H1 (cell line): ENCODE measurements at regions not wholly inside any gene's neighbourhood (a gene's known extent, or its start where the extent isn't known, plus 50 kb on each side); places are given as distances from the start of the nearest gene placed in this dataset.

Experiments
- CTCF ChIA-PET: fragments of 300-600 bp; sonication (Branson Sonifier 250); formaldehyde crosslinking; loops from one replicate; lab custom pipeline; 2021; ENCODE audit not compliant: partially characterized antibody; lab: Charles Lee
- POLR2A ChIA-PET: fragments of 300-600 bp; sonication (Branson Sonifier 250); formaldehyde crosslinking; loops from one replicate; lab custom pipeline; 2021; ENCODE audit warnings: inconsistent platforms; ENCODE audit not compliant: partially characterized antibody; lab: Charles Lee
- DNase-seq, 2 experiments: peaks; one replicate each; pipeline versions ENCODE4 v3.0.0 to v3.0.0-alpha.2; 2010 to 2022; ENCODE audit warnings: low spot score in 2 of 2, low read depth in 1 of 2, mixed read lengths in 1 of 2
- FAIRE-seq: peaks from 2 replicates; lab custom pipeline; 2011; peaks lifted over from hg19 to GRCh38; lab: Jason Lieb, UNC
- H2AFZ ChIP-seq: 2 replicates; pipeline ENCODE4 v1.8.1; 2012; ENCODE audit warnings: low read length, inconsistent platforms
- H2AK5ac ChIP-seq: 2 replicates; pipeline ENCODE4 v1.6.1; 2013; ENCODE audit warnings: low read depth, low read length
- H2BK120ac ChIP-seq: replicated peaks from 2 replicates; pipeline ENCODE3; 2013; ENCODE audit warnings: low read depth, low read length, inconsistent platforms
- H2BK12ac ChIP-seq: 2 replicates; pipeline ENCODE4 v1.6.1; 2013; ENCODE audit warnings: low read depth, low read length
- H2BK15ac ChIP-seq: 2 replicates; pipeline ENCODE4 v1.6.1; 2013; ENCODE audit warnings: low read length
- H2BK20ac ChIP-seq: 2 replicates; pipeline ENCODE4 v1.6.1; 2013; ENCODE audit warnings: low read length
- H2BK5ac ChIP-seq: 2 replicates; pipeline ENCODE4 v1.6.1; 2013; ENCODE audit warnings: low read depth, low read length
- H3K14ac ChIP-seq: 2 replicates; pipeline ENCODE4 v1.6.1; 2013; ENCODE audit warnings: inconsistent platforms; ENCODE audit not compliant: insufficient read length
- H3K18ac ChIP-seq: 2 replicates; pipeline ENCODE4 v1.6.1; 2013; ENCODE audit warnings: low read length; ENCODE audit errors: extremely low read depth
- H3K23ac ChIP-seq: 2 replicates; pipeline ENCODE4 v1.6.1; 2013; ENCODE audit warnings: inconsistent platforms; ENCODE audit not compliant: insufficient read length
- H3K23me2 ChIP-seq: 2 replicates; pipeline ENCODE4 v1.6.1; 2013; ENCODE audit warnings: low read depth, low read length
- H3K27ac ChIP-seq: 2 replicates; pipeline ENCODE4 v1.6.1; 2011; ENCODE audit warnings: low read depth, low read length, inconsistent platforms
- H3K27me3 ChIP-seq, 4 experiments: replicated peaks in 1 of 4; 1 replicate in 1 of 4; 2 replicates in 3 of 4; pipeline versions ENCODE4 v1.6.1 to v1.8.1; 2011 to 2013; ENCODE audit warnings: low read length in 3 of 4, mild to moderate bottlenecking in 3 of 4, inconsistent platforms in 2 of 4, mixed read lengths in 2 of 4, moderate library complexity in 1 of 4; ENCODE audit not compliant: control insufficient read depth in 3 of 4, insufficient read depth in 3 of 4; ENCODE audit errors: extremely low read depth in 1 of 4
- H3K36me3 ChIP-seq, 4 experiments: 2 replicates each; pipeline versions ENCODE4 v1.6.1 to v1.8.1; 2011 to 2013; ENCODE audit warnings: mild to moderate bottlenecking in 4 of 4, low read length in 3 of 4, moderate library complexity in 2 of 4, control low read depth in 1 of 4, inconsistent platforms in 1 of 4; ENCODE audit not compliant: insufficient read depth in 4 of 4, control insufficient read depth in 2 of 4
- H3K4ac ChIP-seq: replicated peaks from 2 replicates; pipeline ENCODE3; 2013; ENCODE audit warnings: low read length, low read depth, mixed read lengths, inconsistent platforms; ENCODE audit not compliant: insufficient read length
- H3K4me1 ChIP-seq, 4 experiments: replicated peaks in 1 of 4; 1 replicate in 1 of 4; 2 replicates in 3 of 4; pipeline versions ENCODE4 v1.6.1 to v1.8.1; 2011 to 2013; ENCODE audit warnings: low read length in 3 of 4, inconsistent platforms in 2 of 4, mixed read lengths in 1 of 4; ENCODE audit not compliant: insufficient read depth in 4 of 4, control insufficient read depth in 3 of 4
- H3K4me2 ChIP-seq, 2 experiments: 2 replicates each; pipeline versions ENCODE4 v1.6.1 to v1.8.1; 2011 to 2013; ENCODE audit warnings: low read depth in 2 of 2, low read length in 2 of 2, control low read depth in 1 of 2, inconsistent platforms in 1 of 2, mild to moderate bottlenecking in 1 of 2; ENCODE audit not compliant: insufficient read depth in 1 of 2
- H3K4me3 ChIP-seq, 4 experiments: fragments of 200-600, 300-600 bp in 1 of 4; sonication (generic), shearing (Covaris generic), sonication (Bioruptor Twin) in 1 of 4; 2 replicates each; pipeline versions ENCODE4 v1.5.1 to v1.8.1; 2011 to 2016; ENCODE audit warnings: low read length in 4 of 4, low read depth in 3 of 4, control low read depth in 2 of 4, inconsistent platforms in 2 of 4, mild to moderate bottlenecking in 2 of 4, mixed read lengths in 1 of 4, moderate library complexity in 1 of 4; ENCODE audit not compliant: insufficient read depth in 2 of 4; ENCODE audit errors: extremely low read depth in 1 of 4
- H3K56ac ChIP-seq: replicated peaks from 2 replicates; pipeline ENCODE3; 2013; ENCODE audit warnings: low read depth, mild to moderate bottlenecking, mixed read lengths, low read length, inconsistent platforms; ENCODE audit not compliant: insufficient read length
- H3K79me1 ChIP-seq: 2 replicates; pipeline ENCODE4 v1.6.1; 2013; ENCODE audit warnings: low read depth, low read length, control low read depth
- H3K79me2 ChIP-seq, 2 experiments: 2 replicates each; pipeline versions ENCODE4 v1.6.1 to v1.8.1; 2012 to 2013; ENCODE audit warnings: low read length in 2 of 2, mild to moderate bottlenecking in 2 of 2, inconsistent platforms in 1 of 2; ENCODE audit not compliant: insufficient read depth in 2 of 2, control insufficient read depth in 1 of 2
- H3K9ac ChIP-seq, 4 experiments: replicated peaks in 1 of 4; 1 replicate in 1 of 4; 2 replicates in 3 of 4; pipeline versions ENCODE4 v1.6.1 to v1.8.1; 2011 to 2013; ENCODE audit warnings: low read depth in 3 of 4, low read length in 3 of 4, control low read depth in 2 of 4, mild to moderate bottlenecking in 2 of 4, moderate library complexity in 2 of 4, inconsistent platforms in 1 of 4; ENCODE audit errors: extremely low read depth in 1 of 4
- H3K9me3 ChIP-seq, 2 experiments: 2 replicates each; pipeline versions ENCODE4 v1.6.1 to v1.8.1; 2012 to 2013; ENCODE audit warnings: mild to moderate bottlenecking in 2 of 2, moderate library complexity in 2 of 2, control low read depth in 1 of 2, inconsistent platforms in 1 of 2, low read depth in 1 of 2, low read length in 1 of 2, mixed read lengths in 1 of 2; ENCODE audit not compliant: insufficient read depth in 2 of 2
- H4K20me1 ChIP-seq, 2 experiments: replicated peaks in 1 of 2; 2 replicates each; pipeline versions ENCODE3 to v1.8.1; 2011 to 2013; ENCODE audit warnings: inconsistent platforms in 2 of 2, low read length in 2 of 2, mild to moderate bottlenecking in 1 of 2; ENCODE audit not compliant: insufficient read depth in 2 of 2, control insufficient read depth in 1 of 2
- H4K5ac ChIP-seq: 2 replicates; pipeline ENCODE4 v1.6.1; 2013; ENCODE audit warnings: low read length, low read depth, mixed read lengths, inconsistent platforms; ENCODE audit not compliant: insufficient read length
- H4K8ac ChIP-seq: 2 replicates; pipeline ENCODE4 v1.8.0; 2013; ENCODE audit warnings: mild to moderate bottlenecking, moderate library complexity, low read length, inconsistent platforms; ENCODE audit not compliant: insufficient read depth; ENCODE audit errors: extremely low read depth
- H4K91ac ChIP-seq: replicated peaks from 2 replicates; pipeline ENCODE3; 2013; ENCODE audit warnings: low read length, mixed read lengths, inconsistent platforms; ENCODE audit not compliant: insufficient read length
- RBBP5 ChIP-seq: IDR thresholded peaks from 2 replicates; pipeline ENCODE4 v1.7.1; 2012; ENCODE audit warnings: low read depth, mild to moderate bottlenecking, inconsistent platforms, low read length, moderate library complexity, borderline replicate concordance
- WGBS, 2 experiments: shearing (Covaris generic) in 1 of 2; methylation state at CpG; one replicate each; pipeline versions ENCODE4 v1.1.6 to v1.1.7; 2013 to 2015; ENCODE audit warnings: low lambda C conversion rate in 2 of 2, mixed read lengths in 2 of 2, inconsistent platforms in 1 of 2, low coverage in 1 of 2, missing lambda C conversion rate in 1 of 2; ENCODE audit not compliant: insufficient replicate concordance in 2 of 2, insufficient coverage in 1 of 2, insufficient read length in 1 of 2; ENCODE audit errors: extremely low coverage in 1 of 2, missing lambda C conversion rate in 1 of 2; 5-methylcytosine and 5-hydroxymethylcytosine counted together
- TF ChIP-seq, protein P1 (sequence below): IDR thresholded peaks from 2 replicates; pipeline ENCODE4 v1.6.1; 2012; ENCODE audit warnings: inconsistent platforms
- TF ChIP-seq, protein P2 (sequence below): IDR thresholded peaks from 2 replicates; pipeline ENCODE4 v1.6.1; 2012; ENCODE audit warnings: inconsistent platforms

DNA sequence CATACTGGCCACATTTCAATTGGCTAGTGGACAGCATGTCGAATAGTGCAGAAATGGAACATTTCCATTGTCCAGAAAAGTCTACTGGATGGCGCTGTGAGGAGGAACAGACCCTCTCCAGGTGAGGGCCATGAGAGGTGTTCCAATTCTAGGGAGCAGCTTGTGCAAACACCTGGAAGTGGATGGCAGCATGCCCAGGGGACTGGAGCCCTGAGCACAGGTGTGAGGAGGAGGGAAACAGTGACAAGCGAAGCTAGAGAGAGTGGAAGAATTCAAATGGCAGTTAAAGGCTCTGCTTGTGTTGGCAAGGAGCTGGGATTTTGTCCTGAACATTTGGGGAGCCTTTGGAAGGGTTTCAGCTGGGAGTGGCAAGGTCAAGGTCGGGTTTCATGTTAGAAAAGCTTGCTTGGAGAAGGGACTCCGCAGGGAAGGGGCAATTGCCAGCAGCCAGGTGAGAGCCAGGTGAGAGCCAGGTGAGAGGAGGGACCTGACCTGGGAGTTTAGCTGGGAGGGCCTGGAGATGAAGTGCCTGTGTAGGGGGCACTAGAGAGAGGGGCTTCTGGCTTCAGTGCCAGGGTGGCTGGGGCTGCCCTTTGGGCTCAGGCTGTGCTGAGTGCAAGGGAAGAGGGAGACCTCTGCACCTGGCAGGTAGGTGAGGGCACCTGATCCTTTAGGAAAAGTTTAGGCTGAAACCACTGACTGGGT lies 93.8 kb downstream of the LINGO1 start:
- ChIA-PET CTCF (interaction anchor here (0.7 to 11.4 kb wide), 33 partner anchors 10 to 437 kb away, joined by 3 to 156 read pairs (median 4); no protein-coding TSS in a partner anchor), POLR2A (interaction anchor here (0.5 to 2.4 kb wide), 5 partner anchors 10 to 468 kb away, joined by 3 to 9 read pairs (median 4); partner anchors contain the start of gene TSPAN3)
- Histone ChIP-seq H2BK120ac (peak overlapping the region; percentile 36), H3K4me1 (peaks cover 12 to 31% (median 15%) of the 10 kb centered on the region in 4 experiments), H4K91ac (peak overlapping the region; percentile 54), H4K20me1 (no peaks in the 10 kb centered on the region), H4K5ac (no peak overlapping the region), H2BK15ac (peak overlapping the region; percentile 83; the same call in 1 of the 2 replicates), H3K27ac (no peak overlapping the region), H2BK20ac (peak overlapping the region; percentile 51; the same call in 1 of the 2 replicates), H2AK5ac (0 out of 2 replicates have a peak overlapping the region, but pooled peaks have one; percentile 26), H3K56ac (no peak overlapping the region), H3K36me3 (no peaks in the 10 kb centered on the region), H3K4me3 (no peak overlapping the region), H3K9ac (no peak overlapping the region), H2BK5ac (peak overlapping the region; percentile 40; the same call in 1 of the 2 replicates), H3K4me2 (no peak overlapping the region), H3K79me1 (no peaks in the 10 kb centered on the region), H3K9me3 (no peaks in the 10 kb centered on the region), H3K23ac (no peak overlapping the region), H3K79me2 (no peaks in the 10 kb centered on the region), H2AFZ (no peak overlapping the region), H3K14ac (no peak overlapping the region), H3K27me3 (no peaks in the 10 kb centered on the region), H3K4ac (no peak overlapping the region), H3K18ac (no peak overlapping the region), H2BK12ac (peak overlapping the region; percentile 86; the same call in 1 of the 2 replicates), H4K8ac (no peak overlapping the region; the same call in 1 of the 2 replicates), H3K23me2 (no peaks in the 10 kb centered on the region)
- 69% methylated on average over 5 of the region's 5 CpGs; no CpG with 5 or more reads in 1 of the 2 experiments for WGBS, 2 experiments
- no peak for TF ChIP-seq RBBP5
- TF ChIP-seq, protein P1, sequence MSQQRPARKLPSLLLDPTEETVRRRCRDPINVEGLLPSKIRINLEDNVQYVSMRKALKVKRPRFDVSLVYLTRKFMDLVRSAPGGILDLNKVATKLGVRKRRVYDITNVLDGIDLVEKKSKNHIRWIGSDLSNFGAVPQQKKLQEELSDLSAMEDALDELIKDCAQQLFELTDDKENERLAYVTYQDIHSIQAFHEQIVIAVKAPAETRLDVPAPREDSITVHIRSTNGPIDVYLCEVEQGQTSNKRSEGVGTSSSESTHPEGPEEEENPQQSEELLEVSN, result peak; percentile 92
- TF ChIP-seq, protein P2, sequence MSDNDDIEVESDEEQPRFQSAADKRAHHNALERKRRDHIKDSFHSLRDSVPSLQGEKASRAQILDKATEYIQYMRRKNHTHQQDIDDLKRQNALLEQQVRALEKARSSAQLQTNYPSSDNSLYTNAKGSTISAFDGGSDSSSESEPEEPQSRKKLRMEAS, result peak; percentile 77
- FAIRE-seq, result no peak
- no peak for DNase-seq
